SK-N-SH treated with all-trans-retinoic acid at 6 μM for 48 hours (cell line): ENCODE measurements at regions not wholly inside any gene's neighbourhood (a gene's known extent, or its start where the extent isn't known, plus 50 kb on each side); places are given as distances from the start of the nearest gene placed in this dataset.

Experiments used
- ARNTL ChIP-seq: fragments of 450-650 bp; formaldehyde crosslinking; IDR thresholded peaks from 2 replicates; pipeline ENCODE4 v1.5.0; 2020; ENCODE audit warnings: low read depth, mild to moderate bottlenecking, moderate library complexity, borderline replicate concordance
- CSDC2 ChIP-seq: fragments of 250-450 bp; sonication (Bioruptor Pico); IDR thresholded peaks from 2 replicates; pipeline ENCODE4 v1.5.0; 2020; ENCODE audit warnings: mild to moderate bottlenecking, moderate library complexity
- ESRRG ChIP-seq: fragments of 250-450 bp; sonication (Bioruptor Pico); IDR thresholded peaks from 2 replicates; pipeline ENCODE4 v1.6.1; 2021; ENCODE audit warnings: mild to moderate bottlenecking
- GLIS3 ChIP-seq: fragments of 250-450 bp; sonication (Bioruptor Pico); IDR thresholded peaks from 2 replicates; pipeline ENCODE4 v1.5.0; 2020; ENCODE audit warnings: mild to moderate bottlenecking, moderate library complexity
- ISL1 ChIP-seq: fragments of 250-450 bp; sonication (Bioruptor Pico); IDR thresholded peaks from 2 replicates; pipeline ENCODE4 v2.1.2; 2022; ENCODE audit warnings: mild to moderate bottlenecking, moderate library complexity
- SNAI2 ChIP-seq: fragments of 250-450 bp; sonication (Bioruptor Pico); IDR thresholded peaks from 2 replicates; pipeline ENCODE4 v1.5.0; 2020; ENCODE audit warnings: mild to moderate bottlenecking, moderate library complexity
- ZFP30 ChIP-seq: fragments of 450-650 bp; formaldehyde crosslinking; IDR thresholded peaks from 2 replicates; pipeline ENCODE4 v1.5.0; 2022; ENCODE audit warnings: mild to moderate bottlenecking, moderate library complexity
- TF ChIP-seq, protein P1 (sequence below): fragments of 250-450 bp; sonication (Bioruptor Pico); IDR thresholded peaks from 2 replicates; pipeline ENCODE4 v1.5.0; 2020; ENCODE audit warnings: mild to moderate bottlenecking, moderate library complexity

DNA sequence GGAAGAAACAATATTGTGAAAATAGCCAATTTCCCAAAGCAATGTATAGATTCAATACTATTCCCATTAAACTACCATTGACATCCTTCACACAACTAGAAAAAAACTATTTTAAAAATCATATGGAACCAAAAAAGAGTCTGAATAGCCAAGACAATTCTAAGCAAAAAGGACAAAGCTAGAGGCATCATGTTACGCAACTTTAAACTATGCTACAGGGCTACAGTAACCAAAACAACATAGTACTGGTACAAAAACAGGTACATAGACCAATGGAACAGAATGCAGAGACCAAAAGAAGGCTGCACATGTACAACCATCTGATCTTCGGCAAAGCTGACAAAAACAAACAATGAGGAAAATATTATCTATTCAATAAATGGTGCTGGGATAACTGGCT, 233.3 kb upstream of the TMPRSS15 start:
- TF ChIP-seq ZFP30 (CRISPR knock-in tag), result no peak
- TF ChIP-seq ESRRG, result no peak
- no peak for TF ChIP-seq CSDC2 (CRISPR knock-in tag)
- TF ChIP-seq ARNTL (CRISPR knock-in tag), result no peak
- no peak for TF ChIP-seq GLIS3
- no peak for TF ChIP-seq SNAI2 (CRISPR knock-in tag)
- TF ChIP-seq ISL1 (CRISPR knock-in tag), result no peak
- TF ChIP-seq, protein P1, sequence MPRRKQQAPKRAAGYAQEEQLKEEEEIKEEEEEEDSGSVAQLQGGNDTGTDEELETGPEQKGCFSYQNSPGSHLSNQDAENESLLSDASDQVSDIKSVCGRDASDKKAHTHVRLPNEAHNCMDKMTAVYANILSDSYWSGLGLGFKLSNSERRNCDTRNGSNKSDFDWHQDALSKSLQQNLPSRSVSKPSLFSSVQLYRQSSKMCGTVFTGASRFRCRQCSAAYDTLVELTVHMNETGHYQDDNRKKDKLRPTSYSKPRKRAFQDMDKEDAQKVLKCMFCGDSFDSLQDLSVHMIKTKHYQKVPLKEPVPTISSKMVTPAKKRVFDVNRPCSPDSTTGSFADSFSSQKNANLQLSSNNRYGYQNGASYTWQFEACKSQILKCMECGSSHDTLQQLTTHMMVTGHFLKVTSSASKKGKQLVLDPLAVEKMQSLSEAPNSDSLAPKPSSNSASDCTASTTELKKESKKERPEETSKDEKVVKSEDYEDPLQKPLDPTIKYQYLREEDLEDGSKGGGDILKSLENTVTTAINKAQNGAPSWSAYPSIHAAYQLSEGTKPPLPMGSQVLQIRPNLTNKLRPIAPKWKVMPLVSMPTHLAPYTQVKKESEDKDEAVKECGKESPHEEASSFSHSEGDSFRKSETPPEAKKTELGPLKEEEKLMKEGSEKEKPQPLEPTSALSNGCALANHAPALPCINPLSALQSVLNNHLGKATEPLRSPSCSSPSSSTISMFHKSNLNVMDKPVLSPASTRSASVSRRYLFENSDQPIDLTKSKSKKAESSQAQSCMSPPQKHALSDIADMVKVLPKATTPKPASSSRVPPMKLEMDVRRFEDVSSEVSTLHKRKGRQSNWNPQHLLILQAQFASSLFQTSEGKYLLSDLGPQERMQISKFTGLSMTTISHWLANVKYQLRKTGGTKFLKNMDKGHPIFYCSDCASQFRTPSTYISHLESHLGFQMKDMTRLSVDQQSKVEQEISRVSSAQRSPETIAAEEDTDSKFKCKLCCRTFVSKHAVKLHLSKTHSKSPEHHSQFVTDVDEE (CRISPR knock-in tag), result no peak
